Panc1 (cell line): ENCODE measurements at regions not wholly inside any gene's neighbourhood (a gene's known extent, or its start where the extent isn't known, plus 50 kb on each side); places are given as distances from the start of the nearest gene placed in this dataset.

Experiments
- ATAC-seq: fragments of 200-7000 bp; cut with Tn5 transposase; 2 replicates; pipeline ENCODE4 v1.9.1; 2020; ENCODE audit warnings: mild to moderate bottlenecking, moderate library complexity
- BruUV-seq: library from RNA; stranded (reverse); fragments of 400-500 nt; replicated peaks from 2 replicates; lab custom pipeline; 2021; lab: Mats Ljungman, UMichigan
- CTCF ChIA-PET: fragments of 300-600 bp; sonication (Branson Sonifier 250); formaldehyde crosslinking; loops from one replicate; lab custom pipeline; 2022; ENCODE audit warnings: antibody characterized with exemption; lab: Charles Lee
- POLR2A ChIA-PET: fragments of 300-600 bp; sonication (Branson Sonifier 250); formaldehyde crosslinking; loops from one replicate; lab custom pipeline; 2022; ENCODE audit warnings: antibody characterized with exemption; lab: Charles Lee
- DNase-seq: peaks from one replicate; pipeline ENCODE4 v3.0.0-alpha.2; 2010; ENCODE audit warnings: low read depth, low spot score
- H3K27ac ChIP-seq: 2 replicates; pipeline ENCODE4 v1.5.1; 2011; ENCODE audit warnings: mild to moderate bottlenecking, low read length, inconsistent platforms
- H3K27me3 ChIP-seq: fragments of 200-500 bp; sonication (Bioruptor generic); 2 replicates; pipeline ENCODE4 v1.6.0; 2014; ENCODE audit warnings: low read length, inconsistent platforms; ENCODE audit not compliant: control insufficient read depth, insufficient read depth
- H3K36me3 ChIP-seq: fragments of 200-500 bp; sonication (Bioruptor generic); 2 replicates; pipeline ENCODE4 v1.5.1; 2014; ENCODE audit warnings: inconsistent platforms, mild to moderate bottlenecking, low read length, moderate library complexity; ENCODE audit not compliant: control insufficient read depth, insufficient read depth
- H3K4me1 ChIP-seq: 2 replicates; pipeline ENCODE4 v1.5.1; 2011; ENCODE audit warnings: inconsistent platforms, mild to moderate bottlenecking, low read length, moderate library complexity; ENCODE audit not compliant: control insufficient read depth, insufficient read depth
- H3K4me3 ChIP-seq, 2 experiments: 2 replicates each; pipeline ENCODE4 v1.5.1; 2011 to 2012; ENCODE audit warnings: low read depth in 2 of 2, low read length in 2 of 2, mild to moderate bottlenecking in 2 of 2, inconsistent platforms in 1 of 2, moderate library complexity in 1 of 2
- H3K9me3 ChIP-seq: fragments of 200-500 bp; sonication (Bioruptor generic); 2 replicates; pipeline ENCODE4 v1.5.1; 2014; ENCODE audit warnings: low read depth, mild to moderate bottlenecking, inconsistent platforms, low read length, moderate library complexity; ENCODE audit not compliant: control insufficient read depth, insufficient read depth
- POLR2AphosphoS5 ChIP-seq: IDR thresholded peaks from 2 replicates; pipeline ENCODE4 v1.6.1; 2012; ENCODE audit warnings: mild to moderate bottlenecking, low read depth, low read length, moderate library complexity
- SIN3A ChIP-seq: IDR thresholded peaks from 2 replicates; pipeline ENCODE4 v1.6.1; 2012; ENCODE audit warnings: low read depth, mild to moderate bottlenecking, low read length, moderate library complexity, borderline replicate concordance; ENCODE audit not compliant: insufficient read depth
- TCF7L2 ChIP-seq: IDR thresholded peaks from 2 replicates; pipeline ENCODE4 v1.6.1; 2011; ENCODE audit warnings: mild to moderate bottlenecking, low read depth, low read length, inconsistent platforms
- in situ Hi-C: cut with HindIII; loops from 2 replicates; pipeline ENCODE4 v1.10.0; 2016; ENCODE audit warnings: low sequenced_read_pairs, low pct_unique_long_range_greater_than_20kb
- intact Hi-C: fragments of 100-400 bp; cut with micrococcal nuclease; formaldehyde crosslinking; loops from one replicate; pipeline ENCODE4 v1.10.0; 2022; ENCODE audit not compliant: unreplicated experiment
- TF ChIP-seq, protein P1 (sequence below): fragments of 450-650 bp; IDR thresholded peaks from 2 replicates; pipeline ENCODE4 v1.5.1; 2017; ENCODE audit warnings: mild to moderate bottlenecking
- TF ChIP-seq, protein P2 (sequence below), 2 experiments: IDR thresholded peaks; 2 replicates each; pipeline ENCODE4 v1.6.1; 2011 to 2012; ENCODE audit warnings: low read depth in 2 of 2, control low read depth in 1 of 2, low read length in 1 of 2, mild to moderate bottlenecking in 1 of 2, moderate library complexity in 1 of 2; ENCODE audit not compliant: insufficient read depth in 1 of 2

DNA sequence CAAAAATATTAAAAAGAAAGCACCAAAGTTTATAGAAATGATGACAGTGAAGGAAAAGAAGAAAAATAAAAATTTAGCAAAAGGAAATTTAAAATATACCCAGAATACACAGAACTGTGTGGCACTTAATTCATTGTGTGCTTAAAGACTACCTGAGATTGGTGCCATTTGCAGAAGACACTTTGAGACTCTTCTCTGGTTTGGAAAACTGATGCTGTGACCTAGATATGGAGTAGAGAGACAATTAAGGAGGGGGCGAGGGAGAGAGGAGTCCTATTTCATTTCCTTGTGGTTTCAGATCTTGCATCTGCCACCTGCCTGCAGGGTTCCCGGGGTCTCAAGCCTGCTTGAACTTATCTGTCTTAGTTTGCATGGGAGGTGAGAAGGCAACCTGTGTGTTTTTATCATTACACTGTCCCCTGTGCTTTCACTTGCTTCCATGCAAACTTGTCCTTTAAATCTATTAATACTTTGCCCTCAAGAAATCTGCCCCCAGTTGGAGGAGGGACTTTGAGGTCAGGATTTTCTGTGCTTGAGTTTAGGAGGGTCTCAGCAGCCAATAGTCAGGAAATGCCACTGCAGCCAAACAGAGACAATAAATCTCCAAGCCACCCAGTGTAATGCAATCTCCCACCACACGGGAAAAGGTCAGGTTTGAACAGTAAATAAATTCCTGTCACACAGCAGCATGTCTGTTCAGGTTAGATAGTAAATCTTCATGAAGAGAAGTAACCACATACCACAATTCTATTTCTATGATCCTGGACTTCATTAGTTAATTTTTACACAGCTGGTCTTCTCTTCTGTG lies 119.4 kb downstream of the CAND1 start:
- no peak for DNase-seq

DNA sequence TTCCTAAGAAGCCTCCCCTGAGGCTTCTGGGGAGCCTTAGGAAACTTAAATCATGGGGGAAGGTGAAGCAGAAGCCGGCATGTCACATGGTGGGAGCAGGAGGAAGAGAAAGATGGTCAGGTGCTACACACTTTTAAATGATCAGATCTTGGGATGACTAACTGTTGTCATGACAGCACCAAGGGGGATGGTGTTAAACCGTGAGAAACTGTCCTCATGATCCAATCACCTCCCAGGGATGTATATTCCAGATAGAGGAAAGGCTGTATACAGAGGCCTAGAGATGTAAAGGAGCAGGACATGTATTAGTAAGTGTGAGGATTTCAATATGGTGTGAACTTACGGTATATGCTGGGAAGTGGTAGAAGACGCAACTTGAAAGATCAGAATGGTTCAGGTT lies 121.1 kb downstream of the CAND1 start:
- H3K36me3 ChIP-seq: no peaks in the 10 kb centered on the region
- no peak overlapping the region for H3K4me3 ChIP-seq
- H3K4me1 ChIP-seq: no peaks in the 10 kb centered on the region
- in situ Hi-C loops (no loop called here), intact Hi-C loops (no loop called here)
- DNase-seq (no peak), ATAC-seq (no peak)
- ChIA-PET POLR2A (no interaction called here), CTCF (no interaction called here)
- no peak overlapping the region for H3K27ac ChIP-seq
- no peaks in the 10 kb centered on the region for H3K9me3 ChIP-seq
- TF ChIP-seq SIN3A (no peak), TCF7L2 (no peak), POLR2AphosphoS5 (no peak)
- TF ChIP-seq, protein P1, sequence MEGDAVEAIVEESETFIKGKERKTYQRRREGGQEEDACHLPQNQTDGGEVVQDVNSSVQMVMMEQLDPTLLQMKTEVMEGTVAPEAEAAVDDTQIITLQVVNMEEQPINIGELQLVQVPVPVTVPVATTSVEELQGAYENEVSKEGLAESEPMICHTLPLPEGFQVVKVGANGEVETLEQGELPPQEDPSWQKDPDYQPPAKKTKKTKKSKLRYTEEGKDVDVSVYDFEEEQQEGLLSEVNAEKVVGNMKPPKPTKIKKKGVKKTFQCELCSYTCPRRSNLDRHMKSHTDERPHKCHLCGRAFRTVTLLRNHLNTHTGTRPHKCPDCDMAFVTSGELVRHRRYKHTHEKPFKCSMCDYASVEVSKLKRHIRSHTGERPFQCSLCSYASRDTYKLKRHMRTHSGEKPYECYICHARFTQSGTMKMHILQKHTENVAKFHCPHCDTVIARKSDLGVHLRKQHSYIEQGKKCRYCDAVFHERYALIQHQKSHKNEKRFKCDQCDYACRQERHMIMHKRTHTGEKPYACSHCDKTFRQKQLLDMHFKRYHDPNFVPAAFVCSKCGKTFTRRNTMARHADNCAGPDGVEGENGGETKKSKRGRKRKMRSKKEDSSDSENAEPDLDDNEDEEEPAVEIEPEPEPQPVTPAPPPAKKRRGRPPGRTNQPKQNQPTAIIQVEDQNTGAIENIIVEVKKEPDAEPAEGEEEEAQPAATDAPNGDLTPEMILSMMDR: no peak
- TF ChIP-seq, protein P2, sequence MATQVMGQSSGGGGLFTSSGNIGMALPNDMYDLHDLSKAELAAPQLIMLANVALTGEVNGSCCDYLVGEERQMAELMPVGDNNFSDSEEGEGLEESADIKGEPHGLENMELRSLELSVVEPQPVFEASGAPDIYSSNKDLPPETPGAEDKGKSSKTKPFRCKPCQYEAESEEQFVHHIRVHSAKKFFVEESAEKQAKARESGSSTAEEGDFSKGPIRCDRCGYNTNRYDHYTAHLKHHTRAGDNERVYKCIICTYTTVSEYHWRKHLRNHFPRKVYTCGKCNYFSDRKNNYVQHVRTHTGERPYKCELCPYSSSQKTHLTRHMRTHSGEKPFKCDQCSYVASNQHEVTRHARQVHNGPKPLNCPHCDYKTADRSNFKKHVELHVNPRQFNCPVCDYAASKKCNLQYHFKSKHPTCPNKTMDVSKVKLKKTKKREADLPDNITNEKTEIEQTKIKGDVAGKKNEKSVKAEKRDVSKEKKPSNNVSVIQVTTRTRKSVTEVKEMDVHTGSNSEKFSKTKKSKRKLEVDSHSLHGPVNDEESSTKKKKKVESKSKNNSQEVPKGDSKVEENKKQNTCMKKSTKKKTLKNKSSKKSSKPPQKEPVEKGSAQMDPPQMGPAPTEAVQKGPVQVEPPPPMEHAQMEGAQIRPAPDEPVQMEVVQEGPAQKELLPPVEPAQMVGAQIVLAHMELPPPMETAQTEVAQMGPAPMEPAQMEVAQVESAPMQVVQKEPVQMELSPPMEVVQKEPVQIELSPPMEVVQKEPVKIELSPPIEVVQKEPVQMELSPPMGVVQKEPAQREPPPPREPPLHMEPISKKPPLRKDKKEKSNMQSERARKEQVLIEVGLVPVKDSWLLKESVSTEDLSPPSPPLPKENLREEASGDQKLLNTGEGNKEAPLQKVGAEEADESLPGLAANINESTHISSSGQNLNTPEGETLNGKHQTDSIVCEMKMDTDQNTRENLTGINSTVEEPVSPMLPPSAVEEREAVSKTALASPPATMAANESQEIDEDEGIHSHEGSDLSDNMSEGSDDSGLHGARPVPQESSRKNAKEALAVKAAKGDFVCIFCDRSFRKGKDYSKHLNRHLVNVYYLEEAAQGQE (IDR thresholded peaks at IDR 0.05; ENCODE audit: insufficient read depth in 1 of 2, low read depth in 2 of 2, low read length in 1 of 2): no peak
- H3K27me3 ChIP-seq: no peaks in the 10 kb centered on the region
- BruUV-seq: no TSS peak

More for the DNA sequence above, 119.4 kb downstream of the CAND1 start:
- Histone ChIP-seq H3K4me1 (no peaks in the 10 kb centered on the region), H3K4me3 (no peak overlapping the region), H3K27me3 (no peaks in the 10 kb centered on the region), H3K36me3 (no peaks in the 10 kb centered on the region), H3K27ac (no peak overlapping the region), H3K9me3 (no peaks in the 10 kb centered on the region)
- TF ChIP-seq, protein P1: peak; percentile 11; the same call in 1 of the 2 replicates
- no peak for TF ChIP-seq TCF7L2
- no peak for ATAC-seq
- intact Hi-C loops: no loop called here
- ChIA-PET CTCF (no interaction called here), POLR2A (no interaction called here)
- in situ Hi-C loops: no loop called here
- no TSS peak for BruUV-seq
